Inflammatory macrophage treated with lipopolysaccharide for 4 hours (primary cell): ENCODE measurements at regions not wholly inside any gene's neighbourhood (a gene's known extent, or its start where the extent isn't known, plus 50 kb on each side); places are given as distances from the start of the nearest gene placed in this dataset.
A peak's percentile ranks its signal among the peaks of the same experiment; 100 is the strongest.
"Not testable (repeated sequence)": the region's sequence is repeated elsewhere in the genome, so short reads cannot be mapped to it uniquely, and the experiment has no call there.

ENCODE experiments used
- DNase-seq: peaks from one replicate; pipeline ENCODE4 v3.0.0-alpha.2; 2020

- peak; percentile 2 for DNase-seq
These were observed 56.8 kb upstream of the FAM171A1 start for GRCh38 chr10:15427843-15428414.

GRCh38 chr10:15426558-15426957 lies 55.5 kb upstream of the FAM171A1 start:
- DNase-seq, result no peak

DNA sequence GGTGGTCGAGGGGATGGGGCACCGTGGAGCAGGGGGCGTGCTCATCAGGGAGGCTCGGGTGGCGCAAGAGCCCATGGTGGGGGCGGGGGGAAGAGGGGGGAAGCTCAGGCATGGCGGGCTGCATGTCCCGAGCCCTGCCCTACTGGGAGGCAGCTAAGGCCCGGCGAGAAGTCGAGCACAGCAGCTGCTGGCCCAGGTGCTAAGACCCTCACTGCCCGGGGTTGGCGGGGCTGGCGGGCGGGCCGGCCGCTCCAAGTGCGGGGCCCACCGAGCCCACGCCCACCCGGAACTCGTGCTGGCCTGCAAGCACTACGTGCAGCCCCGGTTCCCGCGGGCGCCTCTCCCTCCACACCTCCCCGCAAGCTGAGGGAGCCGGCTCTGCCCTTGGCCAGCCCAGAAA lies 55.0 kb upstream of the FAM171A1 start:
- no peak for DNase-seq

- not testable (repeated sequence) for DNase-seq
These were observed 50.8 kb upstream of the FAM171A1 start for GRCh38 chr10:15421875-15422274.
